ENCODE measurements at regions not wholly inside any gene's neighbourhood (a gene's known extent, or its start where the extent isn't known, plus 50 kb on each side); places are given as distances from the start of the nearest gene placed in this dataset.

DNA sequence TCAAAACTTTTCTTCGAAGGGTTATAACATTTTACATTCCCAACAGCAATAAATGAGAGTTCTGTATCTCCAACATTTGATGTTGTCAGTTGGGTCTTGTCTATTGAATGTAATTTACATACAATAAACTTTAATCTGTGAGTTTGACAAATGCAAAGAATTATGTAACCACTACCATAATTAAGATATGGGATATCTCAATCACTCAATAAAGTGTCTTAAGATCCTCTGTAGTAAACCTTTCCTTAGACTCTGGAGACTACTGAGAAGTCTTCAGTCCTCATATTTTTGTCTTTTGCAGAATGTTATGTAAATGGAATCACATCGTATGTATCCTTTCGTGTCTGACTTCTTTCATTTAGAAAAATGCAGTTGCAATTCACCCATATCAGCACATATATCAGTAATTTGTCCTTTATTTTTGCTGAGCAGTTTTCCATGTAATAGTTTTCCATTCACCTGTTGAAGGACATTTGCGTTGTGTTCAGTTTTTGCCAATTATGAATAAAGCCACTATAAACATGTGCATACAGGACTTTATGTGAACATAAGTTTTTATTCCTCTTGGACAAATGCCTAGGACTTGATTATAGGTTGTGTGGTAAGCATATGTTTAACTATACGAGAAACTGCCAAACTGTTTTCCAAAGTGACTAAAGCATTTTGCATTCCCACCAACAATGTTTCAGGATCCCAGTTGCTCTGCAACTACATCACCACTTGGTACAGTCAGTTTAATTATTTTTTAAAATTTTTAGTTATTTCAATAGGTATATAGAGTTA is 784.6 kb upstream of the ZNF608 start:
- no peak overlapping the region for H3K4me3 ChIP-seq (replicated peaks; ENCODE audit: low read depth, low read length)
- no peak for TF ChIP-seq CTCF (IDR thresholded peaks at IDR 0.05; ENCODE audit: low read length, missing control alignments)
- DNase-seq (ENCODE audit: low read depth) = no peak

DNA sequence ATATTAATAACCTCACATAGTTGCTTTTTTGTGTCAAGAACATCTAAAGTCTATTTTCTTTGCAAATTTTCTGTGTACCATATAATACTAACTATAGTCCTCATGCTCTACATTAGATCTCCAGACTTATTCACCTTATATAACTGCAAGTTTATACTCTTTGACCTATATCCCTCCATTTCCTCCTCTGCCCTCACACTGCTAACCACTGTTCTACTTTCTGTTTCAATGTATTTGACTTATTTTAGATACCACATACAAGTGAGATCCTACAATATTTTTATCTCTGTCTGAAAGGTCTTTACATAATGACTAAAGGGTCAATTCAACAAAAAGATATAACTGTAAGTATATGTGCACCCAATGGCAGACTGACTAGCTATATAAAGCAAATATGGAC is 789.7 kb upstream of the ZNF608 start:
- no peak for DNase-seq (ENCODE audit: low read depth)
- no peak overlapping the region for H3K4me3 ChIP-seq (replicated peaks; ENCODE audit: low read depth, low read length)
- no peak for TF ChIP-seq CTCF (IDR thresholded peaks at IDR 0.05; ENCODE audit: low read length, missing control alignments)

- TF ChIP-seq CTCF (IDR thresholded peaks at IDR 0.05; ENCODE audit: low read length, missing control alignments) = no peak
- peak; percentile 54 for DNase-seq (ENCODE audit: low read depth)
- H3K4me3 ChIP-seq (replicated peaks; ENCODE audit: low read depth, low read length) = no peak overlapping the region
Observed at GRCh38 chr5:125536582-125536981, 790.1 kb upstream of the ZNF608 start.

GRCh38 chr5:125537661-125538060 is 791.2 kb upstream of the ZNF608 start:
- no peak overlapping the region for H3K4me3 ChIP-seq (replicated peaks; ENCODE audit: low read depth, low read length)
- DNase-seq (ENCODE audit: low read depth) = no peak
- TF ChIP-seq CTCF (IDR thresholded peaks at IDR 0.05; ENCODE audit: low read length, missing control alignments) = no peak

DNA sequence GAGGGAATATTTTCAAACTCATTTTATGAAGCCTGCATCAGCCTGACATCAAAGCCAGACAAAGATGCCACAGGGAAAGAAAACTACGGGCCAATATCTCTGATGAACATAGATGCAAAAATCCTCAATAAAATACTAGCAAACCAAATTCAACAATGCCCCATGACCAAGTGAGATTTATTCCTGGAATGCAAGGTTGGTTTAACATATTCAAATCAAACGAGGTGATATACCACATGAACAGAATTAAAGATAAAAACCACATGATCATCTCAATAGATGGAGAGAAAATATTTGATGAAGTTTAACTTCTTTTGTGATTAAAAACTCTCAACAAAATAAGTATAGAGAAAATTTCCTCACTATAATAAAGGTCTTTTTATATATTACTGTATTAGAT is 792.0 kb upstream of the ZNF608 start:
- no peak for DNase-seq (ENCODE audit: low read depth)
- no peak overlapping the region for H3K4me3 ChIP-seq (replicated peaks; ENCODE audit: low read depth, low read length)
- TF ChIP-seq CTCF (IDR thresholded peaks at IDR 0.05; ENCODE audit: low read length, missing control alignments) = no peak

GRCh38 chr5:125541085-125541484 is 794.6 kb upstream of the ZNF608 start:
- DNase-seq (ENCODE audit: low read depth) = no peak
- H3K4me3 ChIP-seq (replicated peaks; ENCODE audit: low read depth, low read length) = no peak overlapping the region
- no peak for TF ChIP-seq CTCF (IDR thresholded peaks at IDR 0.05; ENCODE audit: low read length, missing control alignments)

- TF ChIP-seq CTCF (IDR thresholded peaks at IDR 0.05; ENCODE audit: low read length, missing control alignments) = no peak
- no peak overlapping the region for H3K4me3 ChIP-seq (replicated peaks; ENCODE audit: low read depth, low read length)
- peak; percentile 63 for DNase-seq (ENCODE audit: low read depth)
Observed at GRCh38 chr5:125549322-125549911, 803.0 kb upstream of the ZNF608 start.
